A673 (cell line): ENCODE measurements at regions not wholly inside any gene's neighbourhood (a gene's known extent, or its start where the extent isn't known, plus 50 kb on each side); places are given as distances from the start of the nearest gene placed in this dataset.

Experiments
- CTCF ChIP-seq: fragments of 300-800, 200-600 bp; sonication (generic); conservative IDR thresholded peaks from 2 replicates; pipeline ENCODE4 v1.5.1; 2017; ENCODE audit warnings: low read depth, mild to moderate bottlenecking, antibody characterized with exemption, low read length, moderate library complexity, mixed read lengths
- EZH2 ChIP-seq: fragments of 200-600 bp; sonication (generic); IDR thresholded peaks from 2 replicates; pipeline ENCODE4 v1.6.1; 2017; ENCODE audit warnings: borderline replicate concordance, low read depth, mild to moderate bottlenecking, mixed read lengths, antibody characterized with exemption, low read length; ENCODE audit not compliant: poor library complexity, severe bottlenecking

DNA sequence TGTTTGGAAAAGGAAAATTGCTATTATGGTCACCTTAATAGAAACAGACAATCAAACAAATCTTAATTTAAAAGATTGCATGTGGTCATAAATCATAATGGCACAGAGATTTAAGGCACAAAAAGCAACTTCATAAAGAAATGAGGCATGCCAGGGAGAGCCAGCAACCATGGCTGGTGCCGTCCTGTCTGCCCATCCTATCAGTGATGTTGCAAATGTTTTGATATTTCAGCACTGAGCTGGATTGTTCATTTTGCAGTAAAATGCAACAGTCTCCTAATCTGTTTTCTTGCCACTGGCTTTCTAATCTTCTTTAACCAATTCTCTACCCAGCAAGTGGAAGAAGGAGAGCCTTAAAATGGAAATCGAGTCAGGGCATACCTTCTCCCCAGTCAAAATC, 249.8 kb downstream of the SAMD5 start:
- TF ChIP-seq CTCF (no peak), EZH2 (no peak)
